HG03354 (cell line): ENCODE measurements at regions not wholly inside any gene's neighbourhood (a gene's known extent, or its start where the extent isn't known, plus 50 kb on each side); places are given as distances from the start of the nearest gene placed in this dataset.
A peak's percentile ranks its signal among the peaks of the same experiment; 100 is the strongest.
"Not testable (repeated sequence)": the region's sequence is repeated elsewhere in the genome, so short reads cannot be mapped to it uniquely, and the experiment has no call there.

Source experiments
- ATAC-seq: cut with Tn5 transposase; IDR thresholded peaks from one replicate; pipeline ENCODE4 v1.9.1; 2021; ENCODE audit warnings: mild to moderate bottlenecking; ENCODE audit not compliant: unreplicated experiment, poor library complexity, severe bottlenecking

- no peak for ATAC-seq
Measured at GRCh38 chr13:95387733-95388207, 86.5 kb upstream of the ABCC4 start.

- no peak for ATAC-seq
Measured at GRCh38 chr13:95388420-95389079, 87.3 kb upstream of the ABCC4 start.

- ATAC-seq, result no peak
Measured at GRCh38 chr13:95391362-95391761, 90.1 kb upstream of the ABCC4 start.

- no peak for ATAC-seq
Measured at GRCh38 chr13:95391785-95392184, 90.5 kb upstream of the ABCC4 start.

- ATAC-seq, result no peak
Measured at GRCh38 chr13:95392597-95392996, 91.3 kb upstream of the ABCC4 start.

GRCh38 chr13:95403349-95404140 lies 102.3 kb upstream of the ABCC4 start:
- ATAC-seq, result peak; percentile 31

GRCh38 chr13:95404141-95404882 lies 103.1 kb upstream of the ABCC4 start:
- ATAC-seq, result peak; percentile 90

- no peak for ATAC-seq
Measured at GRCh38 chr13:95406176-95406575, 104.9 kb upstream of the ABCC4 start.

- ATAC-seq, result no peak
Measured at GRCh38 chr13:95411428-95412040, 110.3 kb upstream of the ABCC4 start.

GRCh38 chr13:95418946-95419345 lies 117.7 kb upstream of the ABCC4 start:
- ATAC-seq, result no peak

- ATAC-seq, result no peak
Measured at GRCh38 chr13:95420501-95420900, 119.2 kb upstream of the ABCC4 start.

GRCh38 chr13:95426631-95427030 lies 125.4 kb upstream of the ABCC4 start:
- ATAC-seq, result no peak

- ATAC-seq, result not testable (repeated sequence)
Measured at GRCh38 chr13:95430525-95430924, 122.0 kb upstream of the CLDN10 start.

- no peak for ATAC-seq
Measured at GRCh38 chr13:95432141-95432540, 120.4 kb upstream of the CLDN10 start.

- ATAC-seq, result no peak
Measured at GRCh38 chr13:95433537-95433936, 119.0 kb upstream of the CLDN10 start.

GRCh38 chr13:95434111-95434510 lies 118.4 kb upstream of the CLDN10 start:
- no peak for ATAC-seq

GRCh38 chr13:95437561-95437960 lies 115.0 kb upstream of the CLDN10 start:
- ATAC-seq, result no peak

- no peak for ATAC-seq
Measured at GRCh38 chr13:95438297-95438696, 114.2 kb upstream of the CLDN10 start.

- no peak for ATAC-seq
Measured at GRCh38 chr13:95440441-95441088, 112.0 kb upstream of the CLDN10 start.

GRCh38 chr13:95441326-95441725 lies 111.2 kb upstream of the CLDN10 start:
- ATAC-seq, result no peak
